ENCODE measurements at regions not wholly inside any gene's neighbourhood (a gene's known extent, or its start where the extent isn't known, plus 50 kb on each side); places are given as distances from the start of the nearest gene placed in this dataset.
"Not testable (repeated sequence)": the region's sequence is repeated elsewhere in the genome, so short reads cannot be mapped to it uniquely, and the experiment has no call there.

DNA sequence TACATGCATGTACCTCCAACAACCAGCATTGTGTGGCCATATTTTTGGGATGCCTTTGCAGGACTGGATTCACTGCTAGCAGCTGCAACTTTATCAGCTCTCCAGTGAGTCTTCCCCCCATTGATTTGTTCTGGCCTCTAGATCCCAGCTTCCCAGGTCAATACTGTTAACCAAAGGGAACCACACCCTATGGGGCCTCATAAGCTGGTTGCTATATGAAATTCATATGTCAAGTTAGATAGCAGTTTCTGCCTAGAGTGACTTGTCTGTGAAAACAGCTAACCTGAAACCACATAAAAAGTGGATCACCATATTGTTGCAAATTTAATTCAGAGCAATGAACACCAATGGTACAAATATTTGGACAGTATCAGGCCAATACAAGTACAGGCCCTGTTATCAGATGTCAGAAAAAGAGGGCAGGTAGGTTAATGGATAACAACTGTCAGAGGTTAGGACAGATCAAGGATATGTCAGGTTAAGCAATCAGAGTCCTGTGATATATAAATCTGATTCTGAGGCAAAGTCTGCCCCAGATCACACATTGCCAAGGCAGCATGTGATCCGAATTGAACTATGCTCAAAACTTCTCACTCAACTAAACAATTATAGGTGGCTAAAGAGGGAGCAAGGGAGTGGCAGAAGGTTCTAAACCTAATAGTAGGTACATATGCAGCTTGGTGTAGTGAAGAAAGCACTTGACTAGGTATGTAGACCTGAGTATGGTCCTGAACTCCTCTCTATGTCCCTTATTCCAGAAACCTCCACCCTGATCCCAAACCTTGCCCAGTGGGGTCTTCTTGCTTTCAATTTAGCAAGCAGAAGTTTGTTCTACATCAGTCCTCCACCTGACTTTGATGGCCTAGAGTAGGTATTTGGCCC, 94.7 kb upstream of the FOXN2 start:
- DNase-seq (ENCODE audit: low read depth in 2 of 2) = no peak

- no peak for DNase-seq (ENCODE audit: low read depth in 2 of 2)
Observed at GRCh38 chr2:48220501-48220900, 94.0 kb upstream of the FOXN2 start.

- no peak for DNase-seq (ENCODE audit: low read depth in 2 of 2)
Observed at GRCh38 chr2:48221846-48222516, 92.5 kb upstream of the FOXN2 start.

- DNase-seq (ENCODE audit: low read depth in 2 of 2) = no peak
Observed at GRCh38 chr2:48227617-48228344, 86.7 kb upstream of the FOXN2 start.

- no peak for DNase-seq (ENCODE audit: low read depth in 2 of 2)
Observed at GRCh38 chr2:48228345-48228684, 86.2 kb upstream of the FOXN2 start.

GRCh38 chr2:48229063-48229462, 85.4 kb upstream of the FOXN2 start:
- no peak for DNase-seq (ENCODE audit: low read depth in 2 of 2)

DNA sequence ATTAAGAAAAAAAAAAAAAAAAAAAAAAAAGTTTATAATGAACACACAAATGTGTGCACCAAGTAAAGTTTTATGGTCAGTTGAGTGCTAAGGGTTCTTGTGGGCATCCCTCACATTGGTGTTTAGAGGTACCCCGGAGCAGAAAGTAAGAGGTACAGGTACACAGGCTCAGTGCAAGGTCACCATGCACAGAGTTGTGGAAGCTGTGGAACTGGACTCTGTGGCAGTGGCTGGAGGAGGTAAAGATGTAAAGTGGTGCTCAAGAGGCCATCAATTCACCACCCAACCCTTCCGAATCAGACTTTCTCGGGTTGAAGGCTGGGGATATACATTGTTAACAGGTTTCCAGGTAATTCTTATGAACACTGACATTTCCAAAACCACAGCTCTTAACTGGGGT, 83.6 kb upstream of the FOXN2 start:
- DNase-seq (ENCODE audit: low read depth in 2 of 2) = no peak

DNA sequence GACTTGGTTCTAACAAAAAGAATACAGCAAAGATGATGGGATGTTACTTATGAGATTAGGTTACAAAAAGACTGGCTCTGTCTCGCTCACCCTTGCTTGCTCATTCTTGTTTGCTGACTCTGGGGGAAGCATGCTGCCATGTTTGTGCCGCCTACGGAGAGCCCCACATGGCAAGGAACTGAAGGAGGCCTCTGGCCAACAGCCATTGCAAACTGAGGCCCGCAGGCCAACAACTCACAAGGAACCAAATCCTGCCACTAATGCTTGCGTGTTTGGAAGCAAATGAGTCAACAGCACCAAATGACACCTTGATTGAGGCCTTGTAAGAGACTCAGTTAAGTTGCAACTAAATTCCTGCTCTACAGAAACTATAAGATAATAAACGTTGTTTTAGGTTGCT, 82.1 kb upstream of the FOXN2 start:
- no peak for DNase-seq (ENCODE audit: low read depth in 2 of 2)

- no peak for DNase-seq (ENCODE audit: low read depth in 2 of 2)
Observed at GRCh38 chr2:48233005-48233404, 81.5 kb upstream of the FOXN2 start.

- DNase-seq (ENCODE audit: low read depth in 2 of 2) = not testable (repeated sequence)
Observed at GRCh38 chr2:48233824-48234223, 80.7 kb upstream of the FOXN2 start.

DNA sequence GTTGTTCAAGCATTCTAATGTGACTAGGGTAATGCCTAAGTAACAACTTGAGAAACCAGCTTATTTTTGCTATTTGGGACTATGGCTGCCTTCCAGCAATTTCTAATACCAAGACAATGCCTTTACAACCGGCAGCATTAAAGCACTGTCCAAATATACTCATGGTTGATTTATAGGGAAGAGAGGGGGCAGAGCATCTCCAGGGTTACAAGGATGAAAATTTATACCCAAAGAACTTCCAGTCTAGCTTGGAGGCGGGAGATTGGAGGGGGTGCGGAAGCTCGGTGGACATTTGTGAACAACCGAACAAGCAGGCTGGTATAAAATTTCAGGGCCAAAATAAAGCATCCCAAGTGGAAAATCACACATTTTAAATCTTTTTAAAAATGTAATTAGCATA, 79.4 kb upstream of the FOXN2 start:
- no peak for DNase-seq (ENCODE audit: low read depth in 2 of 2)

GRCh38 chr2:48238381-48238780, 76.1 kb upstream of the FOXN2 start:
- DNase-seq (ENCODE audit: low read depth in 2 of 2) = no peak

DNA sequence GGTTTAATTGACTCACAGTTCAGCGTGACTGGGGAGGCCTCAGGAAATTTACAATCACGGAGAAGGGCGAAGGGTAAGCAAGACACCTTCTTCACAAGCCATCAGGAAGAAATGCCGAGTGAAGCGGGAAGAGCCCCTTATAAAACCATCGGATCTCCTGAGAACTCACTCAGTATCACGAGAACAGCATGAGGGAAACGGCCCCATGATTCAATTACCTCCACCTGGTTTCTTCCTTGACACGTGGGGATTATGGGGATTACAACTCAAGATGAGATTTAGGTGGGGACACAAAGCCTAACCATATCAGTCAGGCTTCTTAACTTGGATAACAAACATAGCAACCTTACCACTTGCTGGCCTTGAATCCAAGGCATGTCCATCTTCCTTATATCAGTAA, 73.6 kb upstream of the FOXN2 start:
- DNase-seq (ENCODE audit: low read depth in 2 of 2) = no peak

DNA sequence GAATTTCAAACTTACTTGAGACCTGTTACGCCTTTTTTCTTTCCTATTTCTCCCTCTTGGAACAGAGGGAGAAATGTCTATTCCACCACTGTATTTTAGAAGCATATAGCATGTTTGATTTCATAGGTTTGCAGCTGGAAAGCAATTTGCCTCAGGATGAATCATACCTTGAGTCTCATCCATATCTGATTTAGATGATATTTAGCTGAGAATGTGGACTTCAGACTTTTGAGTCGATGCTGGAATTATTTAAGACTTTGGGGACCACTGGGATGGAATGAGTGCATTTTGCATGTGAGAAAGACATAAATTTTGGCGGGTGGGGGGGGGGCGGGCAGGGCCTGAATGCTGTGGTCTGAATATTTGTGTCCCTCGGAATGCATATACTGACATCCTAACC, 67.3 kb upstream of the FOXN2 start:
- DNase-seq (ENCODE audit: low read depth in 2 of 2) = peak; percentile 36 to 50

DNA sequence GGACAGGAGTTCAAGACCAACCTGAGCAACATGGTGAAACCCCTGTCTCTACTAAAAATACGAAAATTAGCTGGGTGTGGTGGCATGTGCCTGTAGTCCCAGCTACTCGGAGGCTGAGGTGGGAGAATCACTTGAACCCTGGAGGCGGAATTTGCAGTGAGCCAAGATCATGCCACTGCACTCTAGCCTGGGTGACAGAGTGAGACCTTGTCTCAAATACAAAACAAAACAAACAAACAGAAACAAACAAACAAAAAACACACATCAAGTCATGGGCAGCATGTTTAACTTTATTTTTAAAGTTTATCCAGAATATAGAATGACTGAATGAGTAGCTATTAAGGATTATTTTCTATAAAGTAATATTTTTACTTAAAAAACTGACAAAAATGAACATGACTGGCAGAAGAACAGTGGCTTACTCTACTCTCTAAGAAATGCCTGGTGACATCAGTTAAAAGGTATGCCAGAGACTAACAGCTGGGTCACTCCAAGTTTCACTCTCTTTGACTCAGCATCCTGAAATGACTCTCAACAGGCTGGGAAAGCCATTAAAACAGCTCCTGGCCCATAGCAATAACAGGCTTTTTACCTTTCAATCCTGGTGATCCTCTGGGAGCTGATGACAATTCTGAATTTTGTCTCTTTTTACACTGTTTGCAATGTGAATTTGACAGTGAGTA, 66.1 kb upstream of the FOXN2 start:
- peak; percentile 74 to 75 for DNase-seq (ENCODE audit: low read depth in 2 of 2)

DNA sequence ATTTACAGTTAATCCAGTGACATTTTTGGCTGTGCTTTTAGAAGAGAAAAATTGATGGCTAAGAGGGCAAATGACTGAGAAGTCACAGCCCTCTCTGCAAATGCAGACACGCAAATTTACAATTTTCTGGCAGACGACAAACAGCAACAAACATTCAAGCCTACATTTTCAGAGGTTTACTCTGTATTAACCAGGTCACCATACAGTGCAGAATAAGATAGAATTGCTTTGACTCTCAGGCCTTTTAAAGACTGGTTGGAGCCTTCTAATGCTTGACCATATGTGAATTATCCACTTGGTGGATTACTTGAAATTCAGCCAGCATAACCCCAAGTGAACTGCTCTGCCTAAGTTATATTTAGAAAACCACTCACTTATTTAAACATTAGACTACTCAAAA, 65.5 kb upstream of the FOXN2 start:
- peak; percentile 42 to 44 for DNase-seq (ENCODE audit: low read depth in 2 of 2)

DNA sequence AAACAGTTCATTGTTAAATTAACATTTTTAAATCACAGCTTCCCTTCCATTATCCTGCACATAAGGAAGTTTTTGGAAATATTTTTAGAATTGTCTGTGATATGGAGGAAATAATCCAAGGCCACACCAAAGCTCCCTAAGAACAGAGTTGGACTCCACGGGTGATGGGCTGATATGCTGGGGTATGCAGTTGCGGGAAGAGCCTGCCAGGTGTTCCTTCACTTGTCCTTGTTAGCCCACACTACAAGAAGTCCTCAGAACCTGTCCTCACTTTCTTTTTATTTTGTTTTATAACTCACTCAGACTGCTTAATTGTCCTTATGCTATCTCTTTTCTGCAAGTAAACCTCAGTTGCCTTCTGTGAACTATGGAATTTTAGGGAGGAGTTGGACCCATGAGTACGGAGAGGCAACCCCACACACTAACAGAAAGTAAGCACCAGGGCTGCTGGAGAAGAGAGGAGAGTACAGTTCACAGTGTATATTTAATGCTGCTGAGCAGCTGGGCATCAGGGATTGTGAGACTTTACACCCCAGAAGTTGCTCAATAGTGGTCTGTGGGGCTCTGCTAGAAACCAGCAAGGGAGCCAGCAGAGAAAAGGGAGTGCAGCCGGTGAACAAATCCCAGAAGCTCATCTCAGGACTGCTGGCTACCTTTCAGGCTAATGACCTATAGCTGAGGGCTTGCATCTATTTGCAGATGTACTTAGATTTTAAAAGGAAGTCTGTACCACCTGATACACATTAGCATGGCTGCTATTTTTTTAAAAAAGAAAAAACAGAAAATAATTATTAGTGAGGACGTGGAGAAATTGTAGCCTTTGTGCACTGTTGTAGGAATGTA, 64.6 kb upstream of the FOXN2 start:
- peak; percentile 28 to 30 for DNase-seq (ENCODE audit: low read depth in 2 of 2)

DNA sequence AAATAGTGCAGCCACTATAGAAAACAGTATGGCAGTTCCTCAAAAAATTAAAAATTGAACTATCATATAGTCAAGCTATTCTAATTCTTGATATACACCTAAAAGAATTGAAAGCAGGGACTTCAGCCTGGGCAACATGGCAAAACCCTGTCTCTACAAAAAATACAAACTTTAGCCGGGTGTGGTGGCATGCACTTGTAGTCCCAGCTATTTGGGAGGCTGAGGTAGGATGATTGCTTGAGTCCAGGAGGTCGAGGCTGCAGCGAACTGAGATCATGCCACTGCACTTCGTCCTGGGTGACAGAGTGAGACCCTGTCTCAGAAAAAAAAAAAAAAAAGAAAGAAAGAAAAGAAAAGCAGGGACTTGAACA, 64.0 kb upstream of the FOXN2 start:
- no peak for DNase-seq (ENCODE audit: low read depth in 2 of 2)

DNA sequence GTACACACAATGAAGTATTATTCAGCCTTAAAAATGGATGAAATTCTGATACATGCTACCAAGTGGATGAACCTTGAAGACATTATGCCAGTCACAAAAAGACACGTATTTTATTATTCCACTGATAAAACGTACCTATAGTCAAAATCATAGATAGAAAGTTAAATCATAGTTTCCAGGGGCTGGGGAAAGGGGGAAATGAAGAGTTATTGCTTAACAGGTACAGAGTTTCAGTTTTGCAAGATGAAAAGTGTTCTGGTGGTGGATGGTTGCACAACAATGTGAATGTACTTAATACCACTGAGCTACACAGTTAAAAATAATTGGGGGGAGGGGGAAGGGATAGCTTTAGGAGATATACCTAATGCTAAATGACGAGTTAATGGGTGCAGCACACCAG, 63.5 kb upstream of the FOXN2 start:
- DNase-seq (ENCODE audit: low read depth in 2 of 2) = no peak

GRCh38 chr2:48251437-48252148, 62.9 kb upstream of the FOXN2 start:
- DNase-seq (ENCODE audit: low read depth in 2 of 2) = no peak

DNA sequence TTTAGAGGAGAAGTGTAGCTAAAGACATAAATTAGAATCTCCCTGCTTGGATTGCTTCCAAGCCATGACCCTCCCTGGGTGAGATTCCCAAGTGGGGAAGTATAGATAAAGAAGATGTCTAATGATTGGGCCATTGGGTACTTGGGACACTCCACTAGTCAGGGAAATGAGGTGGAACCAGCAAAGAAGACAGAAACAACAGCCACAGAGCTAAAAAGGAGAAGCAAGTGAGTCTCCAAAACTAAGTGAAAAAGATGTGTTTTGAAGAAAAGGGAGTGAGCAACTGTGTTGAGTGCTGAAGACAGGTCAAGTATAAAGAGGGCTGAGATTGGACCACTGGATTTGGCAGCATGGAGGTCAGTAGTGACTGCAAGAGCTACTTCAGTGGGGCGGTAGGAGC, 61.2 kb upstream of the FOXN2 start:
- DNase-seq (ENCODE audit: low read depth in 2 of 2) = no peak
